ENCODE measurements at regions not wholly inside any gene's neighbourhood (a gene's known extent, or its start where the extent isn't known, plus 50 kb on each side); places are given as distances from the start of the nearest gene placed in this dataset.

DNA sequence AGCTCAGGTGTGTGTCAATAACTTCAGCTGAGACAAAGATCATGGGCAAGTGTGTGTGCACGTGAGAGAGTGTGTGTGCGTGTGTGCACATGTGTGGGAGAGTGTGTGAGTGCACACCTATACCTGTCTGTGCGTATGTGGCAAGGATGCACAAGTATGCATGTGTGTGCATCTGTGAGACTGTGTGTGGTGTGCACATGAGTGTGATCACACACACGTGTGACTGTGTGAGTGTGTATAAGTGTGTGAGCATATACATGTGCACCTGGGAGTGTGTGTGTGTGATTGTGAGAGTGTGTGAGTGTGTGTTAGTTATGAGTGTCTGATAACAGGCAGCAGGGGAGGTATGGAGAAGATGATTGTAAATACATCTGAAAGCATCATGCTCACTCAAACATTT is 657.3 kb upstream of the PFKP start:
- no peak for TF ChIP-seq CTCF (IDR thresholded peaks at IDR 0.05)
- TF ChIP-seq POLR2AphosphoS5 (IDR thresholded peaks at IDR 0.05) = no peak
